Superior temporal gyrus (tissue), 1 donor: ENCODE measurements at regions not wholly inside any gene's neighbourhood (a gene's known extent, or its start where the extent isn't known, plus 50 kb on each side); places are given as distances from the start of the nearest gene placed in this dataset.
"Not testable (repeated sequence)": the region's sequence is repeated elsewhere in the genome, so short reads cannot be mapped to it uniquely, and the experiment has no call there.

Experiments used
- DNase-seq: peaks from one replicate; pipeline ENCODE4 v3.0.0-alpha.2; 2016; ENCODE audit errors: extremely low spot score

GRCh38 chr9:111148052-111149017 is 110.1 kb upstream of the LPAR1 start:
- DNase-seq = no peak

- no peak for DNase-seq
Observed at GRCh38 chr9:111147041-111147440, 108.8 kb upstream of the LPAR1 start.

- DNase-seq = no peak
Observed at GRCh38 chr9:111144741-111145140, 106.5 kb upstream of the LPAR1 start.

GRCh38 chr9:111136180-111136579 is 97.9 kb upstream of the LPAR1 start:
- no peak for DNase-seq

GRCh38 chr9:111131211-111131610 is 92.9 kb upstream of the LPAR1 start:
- no peak for DNase-seq

GRCh38 chr9:111120526-111120925 is 82.3 kb upstream of the LPAR1 start:
- DNase-seq = no peak

- DNase-seq = no peak
Observed at GRCh38 chr9:111118256-111118948, 80.1 kb upstream of the LPAR1 start.

GRCh38 chr9:111114486-111114885 is 76.2 kb upstream of the LPAR1 start:
- no peak for DNase-seq

GRCh38 chr9:111113712-111114111 is 75.4 kb upstream of the LPAR1 start:
- DNase-seq = no peak

- DNase-seq = no peak
Observed at GRCh38 chr9:111110805-111111204, 72.5 kb upstream of the LPAR1 start.

- DNase-seq = no peak
Observed at GRCh38 chr9:111108946-111109345, 70.7 kb upstream of the LPAR1 start.

- no peak for DNase-seq
Observed at GRCh38 chr9:111107141-111107540, 68.9 kb upstream of the LPAR1 start.

- DNase-seq = no peak
Observed at GRCh38 chr9:111106202-111106601, 67.9 kb upstream of the LPAR1 start.

GRCh38 chr9:111102793-111103464 is 64.7 kb upstream of the LPAR1 start:
- DNase-seq = no peak

GRCh38 chr9:111099199-111100008 is 61.1 kb upstream of the LPAR1 start:
- no peak for DNase-seq

- no peak for DNase-seq
Observed at GRCh38 chr9:111098093-111098492, 59.8 kb upstream of the LPAR1 start.

GRCh38 chr9:111096051-111096450 is 57.8 kb upstream of the LPAR1 start:
- DNase-seq = no peak

GRCh38 chr9:111095441-111095840 is 57.2 kb upstream of the LPAR1 start:
- DNase-seq = no peak

GRCh38 chr9:111094958-111095357 is 56.7 kb upstream of the LPAR1 start:
- DNase-seq = no peak

GRCh38 chr9:111094433-111094924 is 56.2 kb upstream of the LPAR1 start:
- no peak for DNase-seq

GRCh38 chr9:111092167-111092566 is 53.9 kb upstream of the LPAR1 start:
- DNase-seq = not testable (repeated sequence)
